Activated T-cell treated with anti-CD3 and anti-CD28 coated beads, Interleukin-2, amount 50 U/mL, for 72 hours (primary cell): ENCODE measurements at regions not wholly inside any gene's neighbourhood (a gene's known extent, or its start where the extent isn't known, plus 50 kb on each side); places are given as distances from the start of the nearest gene placed in this dataset.
"Not testable (repeated sequence)": the region's sequence is repeated elsewhere in the genome, so short reads cannot be mapped to it uniquely, and the experiment has no call there.

Experiments
- ATAC-seq, 2 donors: fragments of 150-1000 bp; cut with Tn5 transposase; replicated peaks in 1 of 2; 2 replicates each; pipeline ENCODE4 v1.10.0; 2021; ENCODE audit warnings: moderate library complexity in 2 of 2, mild to moderate bottlenecking in 1 of 2
- DNase-seq, 2 donors: peaks; one replicate each; pipeline ENCODE4 v3.0.0; 2021 to 2022; ENCODE audit warnings: mixed read lengths in 1 of 2
- H3K27ac Mint-ChIP-seq: one replicate; pipeline ENCODE4 v1.8.0; 2022; ENCODE audit warnings: mild to moderate bottlenecking, moderate library complexity, mixed read lengths
- H3K27me3 Mint-ChIP-seq: one replicate; pipeline ENCODE4 v1.8.0; 2022; ENCODE audit warnings: low read depth, mixed read lengths
- H3K36me3 Mint-ChIP-seq, 2 donors: one replicate each; pipeline ENCODE4 v1.8.0; 2022; ENCODE audit warnings: mixed read lengths in 2 of 2, mild to moderate bottlenecking in 1 of 2; ENCODE audit not compliant: insufficient read depth in 2 of 2
- H3K4me1 Mint-ChIP-seq: one replicate; pipeline ENCODE4 v1.8.0; 2022; ENCODE audit warnings: low read depth, mixed read lengths
- H3K4me3 Mint-ChIP-seq, 2 donors: one replicate each; pipeline ENCODE4 v1.8.0; 2022; ENCODE audit warnings: mild to moderate bottlenecking in 2 of 2, mixed read lengths in 2 of 2, moderate library complexity in 2 of 2
- H3K9me3 Mint-ChIP-seq, 2 donors: one replicate each; pipeline ENCODE4 v1.8.0; 2022; ENCODE audit warnings: mixed read lengths in 2 of 2

- H3K27me3 Mint-ChIP-seq = no peaks in the 10 kb centered on the region
- no peaks in the 10 kb centered on the region for H3K36me3 Mint-ChIP-seq
- DNase-seq (no peak), ATAC-seq (no peak)
- no peak overlapping the region for H3K4me3 Mint-ChIP-seq
- no peaks in the 10 kb centered on the region for H3K9me3 Mint-ChIP-seq
- H3K4me1 Mint-ChIP-seq = no peaks in the 10 kb centered on the region
- H3K27ac Mint-ChIP-seq = no peak overlapping the region
These were observed 238.0 kb upstream of the DDI1 start for GRCh38 chr11:103798446-103798845.

DNA sequence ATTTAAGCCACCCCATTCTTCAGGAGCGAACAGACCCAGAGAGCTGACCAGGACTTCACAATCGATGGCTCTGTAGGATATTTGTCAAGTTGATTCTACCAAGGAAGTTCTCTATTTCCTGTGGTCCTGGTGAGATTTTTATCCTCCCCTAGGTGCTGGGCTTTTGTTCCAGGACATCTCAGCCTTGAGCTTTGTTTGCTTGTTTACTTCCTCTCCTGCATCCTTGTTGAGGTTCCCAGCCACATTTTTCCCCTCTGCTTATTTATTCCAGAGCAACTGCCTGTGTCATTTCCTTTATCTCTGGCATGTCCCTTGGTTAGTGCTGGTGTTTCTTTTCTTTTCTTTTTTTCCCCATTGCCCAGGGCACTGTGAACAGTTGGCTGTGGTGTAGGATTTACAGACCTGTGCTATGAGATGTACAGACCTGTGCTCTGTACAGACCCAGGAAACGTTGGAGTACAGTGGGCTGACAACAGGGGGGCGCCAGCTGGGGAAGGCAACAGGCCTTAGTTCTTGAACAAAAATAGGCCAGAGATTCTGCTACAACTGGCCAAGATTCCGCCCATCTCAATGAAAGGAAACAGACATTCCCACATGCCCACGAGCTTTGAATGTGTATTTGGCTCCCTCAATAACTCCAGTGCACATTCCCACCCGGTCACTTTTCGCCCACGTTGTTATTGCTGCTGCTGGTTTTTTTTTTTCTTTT, 235.9 kb upstream of the DDI1 start:
- DNase-seq (no peak), ATAC-seq (no peak)
- H3K4me1 Mint-ChIP-seq = no peaks in the 10 kb centered on the region
- no peak overlapping the region for H3K4me3 Mint-ChIP-seq
- H3K36me3 Mint-ChIP-seq = no peaks in the 10 kb centered on the region
- H3K27ac Mint-ChIP-seq = no peak overlapping the region
- no peaks in the 10 kb centered on the region for H3K9me3 Mint-ChIP-seq
- H3K27me3 Mint-ChIP-seq = no peaks in the 10 kb centered on the region

- no peak for DNase-seq
- Mint-ChIP-seq H3K27ac (no peak overlapping the region), H3K4me3 (no peak overlapping the region), H3K9me3 (peaks cover 0 to 2% of the 10 kb centered on the region in 2 donors), H3K27me3 (no peaks in the 10 kb centered on the region), H3K4me1 (no peaks in the 10 kb centered on the region), H3K36me3 (no peaks in the 10 kb centered on the region)
- no peak for ATAC-seq
These were observed 233.4 kb upstream of the DDI1 start for GRCh38 chr11:103803062-103803461.

DNA sequence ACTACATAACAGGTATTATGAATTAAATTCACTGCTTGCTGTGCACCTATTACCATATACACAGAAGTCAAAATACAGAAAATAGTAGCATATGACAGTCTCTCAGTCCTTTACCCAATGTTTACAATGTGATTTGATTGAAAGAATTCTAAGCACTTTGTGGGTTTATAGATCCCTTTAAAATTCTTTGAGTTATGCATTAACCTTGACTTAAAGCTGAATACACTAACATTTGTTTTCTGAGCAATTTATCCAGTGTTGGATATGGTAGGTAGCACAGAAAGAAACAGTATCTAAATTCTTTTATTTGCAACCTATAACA, 230.8 kb upstream of the DDI1 start:
- Mint-ChIP-seq H3K27me3 (no peaks in the 10 kb centered on the region), H3K36me3 (no peaks in the 10 kb centered on the region), H3K4me3 (no peak overlapping the region), H3K9me3 (peaks cover 2 to 4% of the 10 kb centered on the region in 2 donors), H3K27ac (no peak overlapping the region), H3K4me1 (no peaks in the 10 kb centered on the region)
- no peak for ATAC-seq
- DNase-seq = no peak

GRCh38 chr11:103806130-103806895, 230.1 kb upstream of the DDI1 start:
- H3K27ac Mint-ChIP-seq = no peak overlapping the region
- no peaks in the 10 kb centered on the region for H3K36me3 Mint-ChIP-seq
- no peak overlapping the region for H3K4me3 Mint-ChIP-seq
- no peaks in the 10 kb centered on the region for H3K27me3 Mint-ChIP-seq
- ATAC-seq (no peak), DNase-seq (no peak)
- no peaks in the 10 kb centered on the region for H3K4me1 Mint-ChIP-seq
- H3K9me3 Mint-ChIP-seq = peaks cover 2 to 6% of the 10 kb centered on the region in 2 donors

DNA sequence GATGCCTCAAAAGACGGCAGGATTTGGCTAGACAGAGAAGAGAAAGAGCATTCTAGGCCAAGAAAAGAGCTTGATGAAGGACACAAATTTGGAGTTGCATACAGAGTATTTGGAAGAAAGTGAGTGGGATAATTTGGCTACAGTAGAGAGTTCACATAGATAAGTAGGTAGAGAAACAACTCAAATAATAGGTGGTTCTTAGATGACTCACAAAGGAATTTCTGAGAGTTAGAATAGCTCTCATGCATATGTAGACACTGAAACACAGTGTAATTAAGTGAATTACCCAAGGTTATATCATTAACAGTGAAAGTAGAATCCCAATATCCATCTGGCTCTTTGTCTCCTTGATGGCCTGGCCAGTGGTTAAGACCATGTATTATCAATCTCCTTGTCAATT, 228.6 kb upstream of the DDI1 start:
- Mint-ChIP-seq H3K9me3 (peaks cover 2 to 6% of the 10 kb centered on the region in 2 donors), H3K4me1 (no peaks in the 10 kb centered on the region), H3K36me3 (no peaks in the 10 kb centered on the region), H3K27me3 (no peaks in the 10 kb centered on the region), H3K27ac (no peak overlapping the region), H3K4me3 (no peak overlapping the region)
- ATAC-seq (no peak), DNase-seq (no peak)

GRCh38 chr11:103808252-103808651, 228.2 kb upstream of the DDI1 start:
- no peaks in the 10 kb centered on the region for H3K4me1 Mint-ChIP-seq

DNA sequence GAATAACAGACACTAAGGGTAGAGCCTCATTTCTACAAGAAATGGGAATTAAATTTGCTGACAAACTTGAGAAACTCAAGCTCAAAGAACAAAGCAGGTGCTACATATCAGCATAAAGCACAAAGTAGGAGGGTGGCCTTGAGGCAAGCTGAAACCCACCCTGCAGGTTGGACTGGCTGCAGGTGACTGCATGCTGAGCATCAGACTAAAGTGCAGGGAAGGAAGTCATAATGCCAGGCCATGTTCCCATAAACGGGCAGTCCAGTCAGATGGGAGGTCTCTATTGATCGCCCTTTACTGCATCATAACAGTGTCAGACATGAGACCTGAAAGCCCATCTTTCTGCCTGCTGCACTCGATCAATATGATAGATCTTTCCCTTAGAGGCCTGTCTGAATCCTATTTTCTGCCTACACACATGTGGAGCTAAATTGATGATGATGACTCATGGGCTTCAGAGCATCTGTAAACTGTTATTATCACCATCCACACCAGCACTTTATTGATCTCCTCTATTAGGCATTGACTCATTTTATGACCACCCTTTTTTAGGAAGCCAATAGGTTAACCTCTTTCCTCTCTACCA, 224.5 kb upstream of the DDI1 start:
- Mint-ChIP-seq H3K4me3 (no peak overlapping the region), H3K27me3 (no peaks in the 10 kb centered on the region), H3K4me1 (no peaks in the 10 kb centered on the region), H3K36me3 (no peaks in the 10 kb centered on the region), H3K27ac (no peak overlapping the region), H3K9me3 (peaks cover 2 to 8% of the 10 kb centered on the region in 2 donors)
- DNase-seq (no peak), ATAC-seq (no peak)

More at GRCh38 chr11:103808252-103808651, 228.2 kb upstream of the DDI1 start:
- no peak for DNase-seq
- no peak overlapping the region for H3K27ac Mint-ChIP-seq
- no peak for ATAC-seq
- no peak overlapping the region for H3K4me3 Mint-ChIP-seq
- peaks cover 2 to 6% of the 10 kb centered on the region in 2 donors for H3K9me3 Mint-ChIP-seq
- no peaks in the 10 kb centered on the region for H3K36me3 Mint-ChIP-seq
- H3K27me3 Mint-ChIP-seq = no peaks in the 10 kb centered on the region

GRCh38 chr11:103812680-103813079, 223.8 kb upstream of the DDI1 start:
- no peaks in the 10 kb centered on the region for H3K4me1 Mint-ChIP-seq
- H3K27me3 Mint-ChIP-seq = no peaks in the 10 kb centered on the region
- no peaks in the 10 kb centered on the region for H3K36me3 Mint-ChIP-seq
- H3K4me3 Mint-ChIP-seq = no peak overlapping the region
- H3K9me3 Mint-ChIP-seq = peaks cover under 1 to 8% of the 10 kb centered on the region in 2 donors
- ATAC-seq (no peak), DNase-seq (no peak)
- no peak overlapping the region for H3K27ac Mint-ChIP-seq

DNA sequence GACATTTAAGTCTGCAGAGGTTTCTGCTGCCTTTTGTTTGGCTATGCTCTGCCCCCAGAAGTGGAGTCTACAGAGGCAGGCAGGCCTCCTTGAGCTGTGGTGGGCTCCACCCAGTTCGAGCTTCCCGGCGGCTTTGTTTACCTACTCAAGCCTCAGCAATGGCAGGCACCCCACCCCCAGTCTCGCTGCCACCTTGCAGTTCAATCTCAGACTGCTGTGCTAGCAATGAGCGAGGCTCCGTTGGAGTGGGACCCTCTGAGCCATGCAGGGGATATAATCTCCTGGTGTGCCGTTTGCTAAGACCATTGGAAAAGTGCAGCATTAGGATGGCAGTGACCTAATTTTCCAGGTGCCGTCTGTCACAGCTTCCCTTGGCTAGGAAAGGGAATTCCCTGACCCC, 216.1 kb upstream of the DDI1 start:
- H3K9me3 Mint-ChIP-seq, ATAC-seq, H3K36me3 Mint-ChIP-seq, H3K27ac Mint-ChIP-seq, H3K27me3 Mint-ChIP-seq, H3K4me3 Mint-ChIP-seq, H3K4me1 Mint-ChIP-seq, DNase-seq: not testable (repeated sequence)

GRCh38 chr11:103824116-103824515, 212.3 kb upstream of the DDI1 start:
- H3K27me3 Mint-ChIP-seq = peaks cover 8% of the 10 kb centered on the region
- no peaks in the 10 kb centered on the region for H3K36me3 Mint-ChIP-seq
- peaks cover 4% of the 10 kb centered on the region in 2 donors for H3K9me3 Mint-ChIP-seq
- H3K27ac Mint-ChIP-seq = no peak overlapping the region
- ATAC-seq (no peak), DNase-seq (no peak)
- H3K4me3 Mint-ChIP-seq = no peak overlapping the region
- no peaks in the 10 kb centered on the region for H3K4me1 Mint-ChIP-seq

DNA sequence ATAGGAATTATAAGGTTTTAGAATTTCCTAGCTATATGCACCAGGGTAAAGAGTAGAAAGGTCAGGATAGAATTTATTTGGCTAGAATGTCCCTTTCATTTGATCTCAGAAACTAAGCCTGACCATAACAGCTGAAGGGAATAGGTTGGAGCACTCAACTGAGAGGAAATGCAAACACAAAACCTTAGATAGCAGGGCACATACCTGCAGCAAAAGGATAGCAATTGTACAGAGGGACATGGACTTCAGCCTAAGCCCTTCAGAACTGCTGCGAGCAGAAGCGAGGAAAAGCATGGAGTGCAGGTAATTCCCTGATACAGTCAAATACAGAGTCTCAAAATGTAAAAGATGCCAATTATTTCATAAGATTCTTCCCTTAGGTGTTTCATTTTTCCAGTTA, 211.0 kb upstream of the DDI1 start:
- no peaks in the 10 kb centered on the region for H3K27me3 Mint-ChIP-seq
- H3K4me1 Mint-ChIP-seq = no peaks in the 10 kb centered on the region
- no peak overlapping the region for H3K27ac Mint-ChIP-seq
- peaks cover 0 to 3% of the 10 kb centered on the region in 2 donors for H3K36me3 Mint-ChIP-seq
- H3K9me3 Mint-ChIP-seq = peaks cover 5 to 8% of the 10 kb centered on the region in 2 donors
- no peak overlapping the region for H3K4me3 Mint-ChIP-seq
- no peak for ATAC-seq
- no peak for DNase-seq

DNA sequence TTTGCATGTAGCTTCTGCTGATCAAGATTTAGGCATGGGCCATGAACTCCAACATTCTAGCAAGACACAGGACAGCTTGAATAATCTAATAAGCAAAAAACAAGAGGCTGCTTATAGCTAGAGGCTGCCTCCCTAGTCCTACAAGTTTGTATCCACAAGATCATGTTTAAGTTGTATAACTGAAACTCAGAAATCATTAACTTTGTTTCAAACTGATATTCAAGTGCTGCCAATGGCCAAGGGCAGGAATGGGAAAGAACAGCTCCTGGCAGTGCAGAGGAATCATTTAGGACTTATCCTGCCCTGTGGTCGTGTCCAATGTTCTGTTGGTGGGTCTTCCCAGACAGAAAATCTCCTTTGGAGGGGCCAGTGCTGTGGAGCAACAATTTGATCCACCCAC, 209.6 kb upstream of the DDI1 start:
- Mint-ChIP-seq H3K27me3 (no peaks in the 10 kb centered on the region), H3K27ac (no peak overlapping the region), H3K4me1 (no peaks in the 10 kb centered on the region), H3K36me3 (peaks cover 0 to 3% of the 10 kb centered on the region in 2 donors), H3K4me3 (no peak overlapping the region), H3K9me3 (peaks cover 5 to 13% of the 10 kb centered on the region in 2 donors)
- no peak for DNase-seq
- no peak for ATAC-seq
